GM18868 (cell line): ENCODE measurements at regions not wholly inside any gene's neighbourhood (a gene's known extent, or its start where the extent isn't known, plus 50 kb on each side); places are given as distances from the start of the nearest gene placed in this dataset.
"Not testable (repeated sequence)": the region's sequence is repeated elsewhere in the genome, so short reads cannot be mapped to it uniquely, and the experiment has no call there.

ENCODE experiments used
- ATAC-seq: cut with Tn5 transposase; IDR thresholded peaks from one replicate; pipeline ENCODE4 v1.9.1; 2021; ENCODE audit warnings: mild to moderate bottlenecking, moderate library complexity; ENCODE audit not compliant: unreplicated experiment

- no peak for ATAC-seq
Measured at GRCh38 chrX:110965409-110966090, 130.4 kb upstream of the PAK3 start.

GRCh38 chrX:110964786-110965185, 131.2 kb upstream of the PAK3 start:
- no peak for ATAC-seq

- no peak for ATAC-seq
Measured at GRCh38 chrX:110962451-110962850, 133.5 kb upstream of the PAK3 start.

- ATAC-seq = no peak
Measured at GRCh38 chrX:110955706-110956105, 140.3 kb upstream of the PAK3 start.

- ATAC-seq = no peak
Measured at GRCh38 chrX:110954428-110955100, 141.4 kb upstream of the PAK3 start.

GRCh38 chrX:110951472-110952269, 144.3 kb upstream of the PAK3 start:
- ATAC-seq = no peak

GRCh38 chrX:110944751-110945675, 149.4 kb upstream of the CHRDL1 start:
- no peak for ATAC-seq

GRCh38 chrX:110944311-110944750, 148.7 kb upstream of the CHRDL1 start:
- no peak for ATAC-seq

- ATAC-seq = no peak
Measured at GRCh38 chrX:110941906-110942305, 146.3 kb upstream of the CHRDL1 start.

GRCh38 chrX:110938977-110939732, 143.5 kb upstream of the CHRDL1 start:
- no peak for ATAC-seq

- ATAC-seq = no peak
Measured at GRCh38 chrX:110924871-110925270, 129.3 kb upstream of the CHRDL1 start.

GRCh38 chrX:110920991-110921390, 125.4 kb upstream of the CHRDL1 start:
- ATAC-seq = no peak

- no peak for ATAC-seq
Measured at GRCh38 chrX:110915570-110915969, 120.0 kb upstream of the CHRDL1 start.

- no peak for ATAC-seq
Measured at GRCh38 chrX:110915111-110915510, 119.5 kb upstream of the CHRDL1 start.

GRCh38 chrX:110914281-110914680, 118.7 kb upstream of the CHRDL1 start:
- ATAC-seq = no peak

- ATAC-seq = not testable (repeated sequence)
Measured at GRCh38 chrX:110904747-110905146, 109.1 kb upstream of the CHRDL1 start.

GRCh38 chrX:110881971-110882370, 86.4 kb upstream of the CHRDL1 start:
- ATAC-seq = no peak

- ATAC-seq = no peak
Measured at GRCh38 chrX:110877326-110877725, 81.7 kb upstream of the CHRDL1 start.

- ATAC-seq = no peak
Measured at GRCh38 chrX:110871839-110872238, 76.2 kb upstream of the CHRDL1 start.

- ATAC-seq = no peak
Measured at GRCh38 chrX:110866421-110866820, 70.8 kb upstream of the CHRDL1 start.
